IMR-90 (cell line): ENCODE measurements at regions not wholly inside any gene's neighbourhood (a gene's known extent, or its start where the extent isn't known, plus 50 kb on each side); places are given as distances from the start of the nearest gene placed in this dataset.

ENCODE experiments used
- ATAC-seq: fragments of 200-7000 bp; cut with Tn5 transposase; 2 replicates; pipeline ENCODE4 v1.9.1; 2020; ENCODE audit warnings: low read depth, mild to moderate bottlenecking, moderate library complexity
- BruUV-seq: library from RNA; stranded (reverse); fragments of 400-500 nt; replicated peaks from 2 replicates; lab custom pipeline; 2021; lab: Mats Ljungman, UMichigan
- CTCF ChIA-PET: fragments of 300-600 bp; formaldehyde crosslinking; extraction: SDS; loops from one replicate; lab custom pipeline; 2021; ENCODE audit warnings: antibody characterized with exemption; lab: Yijun Ruan, JAX
- POLR2A ChIA-PET: fragments of 300-600 bp; sonication (Branson Sonifier 250); formaldehyde crosslinking; loops from one replicate; lab custom pipeline; 2022; ENCODE audit warnings: antibody characterized with exemption; ENCODE audit not compliant: unreplicated experiment; lab: Charles Lee
- DNase-seq: peaks from one replicate; pipeline ENCODE4 v3.0.0; 2013
- H2AFZ ChIP-seq: replicated peaks from 2 replicates; pipeline ENCODE3; 2013; ENCODE audit warnings: low read length, mild to moderate bottlenecking; ENCODE audit not compliant: poor library complexity
- H2AK5ac ChIP-seq: 2 replicates; pipeline ENCODE4 v1.6.1; 2013; ENCODE audit warnings: low read depth, low read length, inconsistent platforms
- H2AK9ac ChIP-seq: replicated peaks from 2 replicates; pipeline ENCODE3; 2013; ENCODE audit warnings: mild to moderate bottlenecking, low read depth, low read length, moderate library complexity; ENCODE audit not compliant: poor library complexity
- H2BK120ac ChIP-seq: 2 replicates; pipeline ENCODE4 v1.6.1; 2013; ENCODE audit warnings: low read depth, low read length, inconsistent platforms
- H2BK15ac ChIP-seq: 3 replicates; pipeline ENCODE4 v1.6.1; 2013; ENCODE audit warnings: low read depth, low read length, inconsistent platforms
- H2BK20ac ChIP-seq: 2 replicates; pipeline ENCODE4 v1.6.1; 2013; ENCODE audit warnings: low read depth, mild to moderate bottlenecking, inconsistent platforms, low read length, moderate library complexity
- H2BK5ac ChIP-seq: 2 replicates; pipeline ENCODE4 v1.6.1; 2013; ENCODE audit warnings: mild to moderate bottlenecking, low read depth, low read length, inconsistent platforms; ENCODE audit not compliant: poor library complexity, severe bottlenecking
- H3K14ac ChIP-seq: replicated peaks from 2 replicates; pipeline ENCODE4 v1.6.1; 2013; ENCODE audit warnings: low read depth, low read length, inconsistent platforms
- H3K18ac ChIP-seq: 2 replicates; pipeline ENCODE4 v1.6.1; 2013; ENCODE audit warnings: low read depth, low read length, control low read depth
- H3K23ac ChIP-seq: 2 replicates; pipeline ENCODE4 v1.6.1; 2013; ENCODE audit warnings: low read depth, low read length, inconsistent platforms
- H3K27ac ChIP-seq: 2 replicates; pipeline ENCODE4 v1.5.1; 2013; ENCODE audit warnings: mild to moderate bottlenecking, control low read depth, low read length; ENCODE audit not compliant: insufficient read depth
- H3K27me3 ChIP-seq: 2 replicates; pipeline ENCODE4 v1.6.1; 2013; ENCODE audit warnings: low read length; ENCODE audit not compliant: control insufficient read depth, insufficient read depth
- H3K36me3 ChIP-seq: 2 replicates; pipeline ENCODE4 v1.6.1; 2013; ENCODE audit warnings: low read length, mixed read lengths; ENCODE audit not compliant: control insufficient read depth, insufficient read depth
- H3K4ac ChIP-seq: 2 replicates; pipeline ENCODE4 v1.6.1; 2013; ENCODE audit warnings: low read depth, low read length, inconsistent platforms
- H3K4me1 ChIP-seq: 2 replicates; pipeline ENCODE4 v1.6.1; 2013; ENCODE audit warnings: low read length, mixed read lengths; ENCODE audit not compliant: control insufficient read depth, insufficient read depth
- H3K4me2 ChIP-seq: 2 replicates; pipeline ENCODE4 v1.6.1; 2013; ENCODE audit warnings: low read depth, mild to moderate bottlenecking, control low read depth, low read length, moderate library complexity
- H3K4me3 ChIP-seq: 2 replicates; pipeline ENCODE4 v1.5.1; 2013; ENCODE audit warnings: low read depth, mild to moderate bottlenecking, control low read depth, low read length, moderate library complexity; ENCODE audit not compliant: insufficient read depth
- H3K56ac ChIP-seq: 2 replicates; pipeline ENCODE4 v1.6.1; 2013; ENCODE audit warnings: low read length, inconsistent platforms; ENCODE audit not compliant: insufficient read depth; ENCODE audit errors: extremely low read depth
- H3K79me1 ChIP-seq, 2 experiments: 2 replicates each; pipeline ENCODE4 v1.6.1; 2013; ENCODE audit warnings: low read length in 2 of 2, inconsistent platforms in 1 of 2, low read depth in 1 of 2
- H3K9ac ChIP-seq: 2 replicates; pipeline ENCODE4 v1.6.1; 2013; ENCODE audit warnings: low read depth, low read length, control low read depth
- H3K9me1 ChIP-seq: 2 replicates; pipeline ENCODE4 v1.6.1; 2013; ENCODE audit warnings: low read length, inconsistent platforms; ENCODE audit not compliant: insufficient read depth
- H3K9me3 ChIP-seq: 2 replicates; pipeline ENCODE4 v1.6.1; 2013; ENCODE audit warnings: low read length; ENCODE audit not compliant: control insufficient read depth, insufficient read depth
- H4K20me1 ChIP-seq: 2 replicates; pipeline ENCODE4 v1.6.1; 2013; ENCODE audit warnings: low read length, inconsistent platforms; ENCODE audit not compliant: insufficient read depth
- H4K5ac ChIP-seq: 2 replicates; pipeline ENCODE4 v1.6.1; 2013; ENCODE audit warnings: mild to moderate bottlenecking, low read depth, low read length, control low read depth
- H4K8ac ChIP-seq, 2 experiments: 2 replicates each; pipeline ENCODE4 v1.6.1; 2013; ENCODE audit warnings: low read depth in 2 of 2, low read length in 2 of 2, control low read depth in 1 of 2, inconsistent platforms in 1 of 2
- H4K91ac ChIP-seq: 2 replicates; pipeline ENCODE4 v1.6.1; 2013; ENCODE audit warnings: low read depth, low read length, inconsistent platforms; ENCODE audit not compliant: insufficient read depth
- BHLHE40 ChIP-seq: fragments of 150-350 bp; IDR thresholded peaks from 2 replicates; pipeline ENCODE4 v1.6.1; 2016; ENCODE audit warnings: mild to moderate bottlenecking, low read depth, low read length
- CEBPB ChIP-seq: IDR thresholded peaks from 2 replicates; pipeline ENCODE4 v1.6.1; 2012; ENCODE audit warnings: low read depth, low read length, improper control_type of control experiment
- MAFK ChIP-seq: IDR thresholded peaks from 2 replicates; pipeline ENCODE4 v1.6.1; 2012; ENCODE audit warnings: low read depth, low read length, improper control_type of control experiment
- NFE2L2 ChIP-seq: fragments of 150-350 bp; IDR thresholded peaks from 2 replicates; pipeline ENCODE4 v1.6.1; 2016; ENCODE audit warnings: low read depth, mild to moderate bottlenecking, low read length
- dilution Hi-C: fragments of 300-500 bp; cut with HindIII; formaldehyde crosslinking; loops from one replicate; pipeline ENCODE4 v1.14.3; 2018; ENCODE audit warnings: low sequenced_read_pairs; ENCODE audit not compliant: unreplicated experiment
- in situ Hi-C: fragments of 300-500 bp; cut with MboI; formaldehyde crosslinking; loops from 3 replicates; pipeline ENCODE4 v1.14.3; 2019; ENCODE audit warnings: low sequenced_read_pairs, inconsistent platforms, mixed read lengths
- intact Hi-C: fragments of 100-400 bp; cut with micrococcal nuclease; formaldehyde crosslinking; loops from 2 replicates; pipeline ENCODE4 v1.10.0; 2022

DNA sequence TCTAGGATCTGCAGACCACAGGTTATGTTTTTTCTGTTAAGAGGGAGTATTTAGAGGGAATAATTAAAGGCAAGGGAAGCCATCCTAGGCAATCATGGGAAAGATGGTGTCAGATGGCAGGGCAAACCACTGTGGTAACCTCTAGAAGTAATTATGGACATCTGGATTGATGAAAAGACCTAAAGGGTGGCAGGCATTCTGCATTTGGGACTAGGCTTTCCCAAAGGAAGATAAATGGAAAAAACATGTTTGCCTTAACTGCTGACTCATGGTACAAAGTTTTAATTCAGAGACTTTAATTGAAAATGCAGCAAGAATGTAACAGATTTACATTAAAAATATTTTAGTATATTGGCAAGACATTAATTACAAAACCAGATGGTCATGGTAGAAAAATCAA, 88.1 kb downstream of the TMEM30B start:
- in situ Hi-C loops = no loop called here
- no peaks in the 10 kb centered on the region for H4K20me1 ChIP-seq
- no peak overlapping the region for H3K9ac ChIP-seq
- H3K56ac ChIP-seq = peak overlapping the region; percentile 24; the same call in 1 of the 2 replicates
- DNase-seq (peak; percentile 58), ATAC-seq (peak; percentile 36)
- intact Hi-C loops = no loop called here
- peak overlapping the region; percentile 41 for H2BK5ac ChIP-seq
- peak overlapping the region; percentile 28; the same call in 1 of the 2 replicates for H3K27ac ChIP-seq
- peak overlapping the region; percentile 31 for H2AK9ac ChIP-seq
- peak overlapping the region; percentile 16 for H4K5ac ChIP-seq
- peak overlapping the region; percentile 96 for H2BK120ac ChIP-seq
- H3K79me1 ChIP-seq = no peaks in the 10 kb centered on the region
- CTCF ChIA-PET = no interaction called here
- no peaks in the 10 kb centered on the region for H3K9me3 ChIP-seq
- H3K4me2 ChIP-seq = no peak overlapping the region
- TF ChIP-seq MAFK = peak; percentile 58
- no peak for TF ChIP-seq BHLHE40
- TF ChIP-seq CEBPB = no peak
- peak; percentile 89 for TF ChIP-seq NFE2L2
- peaks cover 13% of the 10 kb centered on the region for H3K9me1 ChIP-seq
- no peak overlapping the region for H2AFZ ChIP-seq
- no peaks in the 10 kb centered on the region for H3K36me3 ChIP-seq
- peak overlapping the region; percentile 79 for H3K23ac ChIP-seq
- POLR2A ChIA-PET = no interaction called here
- peak overlapping the region; percentile 80 for H2BK20ac ChIP-seq
- H4K91ac ChIP-seq = peak overlapping the region; percentile 79
- H2BK15ac ChIP-seq = peak overlapping the region; percentile 90; the same call in 2 of the 3 replicates
- H3K4me3 ChIP-seq = no peak overlapping the region
- peak overlapping the region; percentile 98 for H3K18ac ChIP-seq
- peak overlapping the region; percentile 91; the same call in 1 of the 2 replicates for H2AK5ac ChIP-seq
- H3K14ac ChIP-seq = peak overlapping the region; percentile 97
- dilution Hi-C loops = no loop called here
- H3K27me3 ChIP-seq = no peaks in the 10 kb centered on the region
- BruUV-seq = no TSS peak
- peak overlapping the region in 1 of 2 experiments; percentile 68; a peak in 2 of 4 replicates for H4K8ac ChIP-seq
- peaks cover 17% of the 10 kb centered on the region for H3K4me1 ChIP-seq
- peak overlapping the region; percentile 89 for H3K4ac ChIP-seq
